ENCODE measurements at regions not wholly inside any gene's neighbourhood (a gene's known extent, or its start where the extent isn't known, plus 50 kb on each side); places are given as distances from the start of the nearest gene placed in this dataset.
"Not testable (repeated sequence)": the region's sequence is repeated elsewhere in the genome, so short reads cannot be mapped to it uniquely, and the experiment has no call there.

DNA sequence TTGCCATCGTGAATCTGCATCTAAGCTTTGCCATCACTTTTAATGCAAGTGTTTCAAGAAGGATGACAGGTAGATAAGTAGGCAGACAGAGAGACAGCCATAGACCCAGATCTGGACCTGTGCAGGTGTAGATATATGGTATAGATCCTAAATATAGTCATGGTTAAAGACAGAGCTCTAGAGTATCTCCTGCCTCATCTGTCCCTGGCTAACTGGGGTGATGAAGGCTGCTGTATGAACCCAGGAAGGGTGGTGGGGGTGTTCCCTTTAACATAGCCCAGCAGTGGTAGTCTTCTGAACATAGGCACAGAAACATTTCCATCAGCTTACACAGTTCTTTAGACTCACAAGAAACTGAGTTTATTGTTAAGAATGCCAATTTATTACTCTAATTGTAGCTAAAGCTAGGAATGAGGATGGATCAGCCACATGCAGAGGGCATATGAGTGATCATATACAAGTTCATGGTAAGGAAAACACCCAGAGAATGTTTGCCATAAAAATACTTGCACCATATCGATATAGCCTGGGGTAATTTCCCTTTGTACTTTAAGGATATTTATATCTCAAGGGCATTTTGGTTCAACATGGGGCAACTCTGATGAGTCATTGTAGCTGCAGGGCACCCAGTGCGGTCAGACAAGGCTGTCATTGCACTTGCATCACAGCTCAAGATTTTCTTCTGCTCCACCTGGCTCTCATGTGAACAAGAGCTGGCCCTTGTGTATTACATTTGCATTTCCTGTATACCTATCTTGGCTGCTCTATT lies 587.2 kb downstream of the EPM2A start:
- Histone ChIP-seq H3K27ac (ENCODE audit: low read depth, low read length) (no peak overlapping the region), H3K36me3 (ENCODE audit: insufficient read depth, low read length) (no peaks in the 10 kb centered on the region), H3K27me3 (ENCODE audit: insufficient read depth, low read length, poor library complexity, severe bottlenecking) (no peaks in the 10 kb centered on the region), H3K4me1 (ENCODE audit: insufficient read depth, low read length) (no peaks in the 10 kb centered on the region), H3K9me3 (ENCODE audit: low read length) (no peaks in the 10 kb centered on the region), H3K4me3 (ENCODE audit: low read length) (no peak overlapping the region)
- Mint-ChIP-seq H3K4me3 (no peak overlapping the region), H3K4me1 (no peaks in the 10 kb centered on the region), H3K9me3 (no peaks in the 10 kb centered on the region), H3K36me3 (no peaks in the 10 kb centered on the region), H3K27ac (no peak overlapping the region), H3K27me3 (peaks cover 6 to 14% of the 10 kb centered on the region in 2 donors)
- DNase-seq = no peak
- POLR2A ChIA-PET = no interaction called here
- CTCF ChIA-PET = interaction anchor here (0.7 kb wide), 1 partner anchor 11 kb away, joined by 3 read pairs; no protein-coding TSS in a partner anchor

DNA sequence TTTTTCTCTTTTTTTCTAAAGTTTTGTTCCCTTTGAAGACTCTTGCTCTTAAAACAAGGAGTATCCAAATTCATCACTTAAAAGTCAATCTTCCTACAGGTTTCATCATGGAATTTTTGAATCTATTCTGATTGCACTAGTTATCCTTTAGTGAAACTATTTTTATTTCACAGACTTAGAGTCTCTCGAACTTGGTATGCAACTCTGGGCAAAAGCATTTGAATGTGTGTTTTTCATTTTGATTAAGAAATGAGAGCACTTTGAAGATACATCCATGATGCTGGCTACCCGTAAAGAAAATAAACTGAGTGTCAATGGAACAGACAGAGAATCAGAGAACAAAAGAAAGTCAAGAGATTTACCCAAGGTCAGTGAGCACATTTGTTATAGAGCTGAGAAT lies 586.5 kb downstream of the EPM2A start:
- no peak overlapping the region for H3K27ac ChIP-seq (ENCODE audit: low read depth, low read length)
- H3K4me1 ChIP-seq (ENCODE audit: insufficient read depth, low read length) = no peaks in the 10 kb centered on the region
- Mint-ChIP-seq H3K9me3 (no peaks in the 10 kb centered on the region), H3K27ac (peak overlapping the region in 1 of 8 donors; percentile 55), H3K36me3 (no peaks in the 10 kb centered on the region), H3K4me3 (no peak overlapping the region), H3K4me1 (no peaks in the 10 kb centered on the region), H3K27me3 (peaks cover 6 to 14% of the 10 kb centered on the region in 2 donors)
- POLR2A ChIA-PET = no interaction called here
- H3K27me3 ChIP-seq (ENCODE audit: insufficient read depth, low read length, poor library complexity, severe bottlenecking) = no peaks in the 10 kb centered on the region
- no peak overlapping the region for H3K4me3 ChIP-seq (ENCODE audit: low read length)
- H3K36me3 ChIP-seq (ENCODE audit: insufficient read depth, low read length) = no peaks in the 10 kb centered on the region
- H3K9me3 ChIP-seq (ENCODE audit: low read length) = no peaks in the 10 kb centered on the region
- CTCF ChIA-PET = no interaction called here
- DNase-seq = no peak

DNA sequence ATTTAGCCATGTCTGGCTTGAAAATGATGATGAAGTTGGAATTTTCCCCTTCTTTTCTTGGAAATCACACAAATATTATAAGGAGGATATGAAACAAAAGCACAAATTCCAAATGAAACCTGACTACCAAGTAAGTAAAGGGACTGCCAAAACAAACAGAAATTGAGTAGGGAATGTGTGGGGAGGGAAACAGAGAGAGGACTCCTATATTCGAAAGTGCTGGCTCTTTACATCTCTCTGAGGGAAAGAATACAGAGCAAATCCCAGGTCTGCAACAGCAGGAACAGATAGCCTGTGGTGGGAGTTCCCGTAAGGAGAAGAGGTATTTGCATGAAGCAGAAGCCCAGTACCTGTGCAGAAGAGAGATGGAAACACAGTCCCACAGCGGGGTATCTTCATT lies 583.7 kb downstream of the EPM2A start:
- Mint-ChIP-seq H3K27ac (no peak overlapping the region), H3K4me1 (no peaks in the 10 kb centered on the region), H3K36me3 (no peaks in the 10 kb centered on the region), H3K27me3 (peaks cover 3 to 8% of the 10 kb centered on the region in 2 donors), H3K9me3 (peaks cover 0 to 3% (median 0%) of the 10 kb centered on the region in 5 donors), H3K4me3 (no peak overlapping the region)
- H3K9me3 ChIP-seq (ENCODE audit: low read length) = no peaks in the 10 kb centered on the region
- DNase-seq = no peak
- H3K36me3 ChIP-seq (ENCODE audit: insufficient read depth, low read length) = no peaks in the 10 kb centered on the region
- H3K4me1 ChIP-seq (ENCODE audit: insufficient read depth, low read length) = no peaks in the 10 kb centered on the region
- CTCF ChIA-PET = no interaction called here
- H3K4me3 ChIP-seq (ENCODE audit: low read length) = no peak overlapping the region
- no peaks in the 10 kb centered on the region for H3K27me3 ChIP-seq (ENCODE audit: insufficient read depth, low read length, poor library complexity, severe bottlenecking)
- POLR2A ChIA-PET = no interaction called here
- H3K27ac ChIP-seq (ENCODE audit: low read depth, low read length) = no peak overlapping the region

DNA sequence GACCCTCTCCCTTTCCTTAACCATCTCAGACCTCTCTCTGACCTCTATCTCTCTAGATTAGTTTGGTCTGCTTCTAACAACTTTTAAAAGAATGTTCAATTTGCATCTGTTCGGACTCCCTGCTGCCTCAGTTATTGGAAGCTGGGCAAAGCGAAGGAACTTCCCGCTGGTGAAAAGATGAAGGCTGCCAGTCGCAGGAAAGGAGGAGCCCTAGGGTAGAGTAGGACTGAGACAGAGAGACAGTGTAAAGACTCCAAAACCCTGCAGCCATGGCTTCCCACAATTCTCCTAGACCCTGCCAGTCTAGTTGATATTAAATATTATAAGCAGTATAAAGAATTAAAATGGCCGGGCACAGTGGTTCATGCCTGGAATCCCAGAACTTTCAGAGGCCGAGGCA lies 581.8 kb downstream of the EPM2A start:
- ChIA-PET CTCF (no interaction called here), POLR2A (no interaction called here)
- H3K4me1 Mint-ChIP-seq = no peaks in the 10 kb centered on the region
- no peaks in the 10 kb centered on the region for H3K36me3 Mint-ChIP-seq
- H3K4me3 ChIP-seq (ENCODE audit: low read length) = no peak overlapping the region
- H3K27ac Mint-ChIP-seq = no peak overlapping the region
- no peak overlapping the region for H3K27ac ChIP-seq (ENCODE audit: low read depth, low read length)
- DNase-seq = no peak
- H3K4me1 ChIP-seq (ENCODE audit: insufficient read depth, low read length) = no peaks in the 10 kb centered on the region
- H3K9me3 ChIP-seq (ENCODE audit: low read length) = no peaks in the 10 kb centered on the region
- H3K4me3 Mint-ChIP-seq = no peak overlapping the region
- no peaks in the 10 kb centered on the region for H3K27me3 ChIP-seq (ENCODE audit: insufficient read depth, low read length, poor library complexity, severe bottlenecking)
- H3K9me3 Mint-ChIP-seq = peaks cover 1 to 8% (median 5%) of the 10 kb centered on the region in 5 donors
- H3K27me3 Mint-ChIP-seq = peaks cover 3 to 8% of the 10 kb centered on the region in 2 donors
- no peaks in the 10 kb centered on the region for H3K36me3 ChIP-seq (ENCODE audit: insufficient read depth, low read length)

DNA sequence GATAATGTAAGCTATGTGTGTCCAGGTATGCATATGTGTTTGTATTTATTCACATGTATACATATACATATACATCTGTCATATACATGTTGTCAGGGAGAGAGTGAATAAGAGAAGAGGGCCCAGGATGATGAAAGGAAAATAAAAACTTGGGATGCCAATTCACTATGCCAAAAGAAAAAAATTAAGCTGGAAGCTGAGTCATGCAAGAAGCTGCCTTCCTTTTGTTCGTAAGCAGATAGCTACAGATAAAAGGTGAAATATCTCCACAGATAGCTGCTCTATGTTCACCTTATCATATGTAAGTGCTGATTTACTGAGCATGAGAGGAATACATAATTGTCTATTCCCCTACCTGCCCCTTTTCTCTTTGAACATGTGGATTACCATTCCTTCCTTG lies 579.9 kb downstream of the EPM2A start:
- Histone ChIP-seq H3K9me3 (ENCODE audit: low read length) (no peaks in the 10 kb centered on the region), H3K4me3 (ENCODE audit: low read length) (no peak overlapping the region), H3K27ac (ENCODE audit: low read depth, low read length) (no peak overlapping the region), H3K27me3 (ENCODE audit: insufficient read depth, low read length, poor library complexity, severe bottlenecking) (no peaks in the 10 kb centered on the region), H3K36me3 (ENCODE audit: insufficient read depth, low read length) (no peaks in the 10 kb centered on the region), H3K4me1 (ENCODE audit: insufficient read depth, low read length) (no peaks in the 10 kb centered on the region)
- Mint-ChIP-seq H3K9me3 (peaks cover 7 to 12% (median 8%) of the 10 kb centered on the region in 5 donors), H3K36me3 (no peaks in the 10 kb centered on the region), H3K27ac (no peak overlapping the region), H3K4me1 (no peaks in the 10 kb centered on the region), H3K4me3 (no peak overlapping the region), H3K27me3 (no peaks in the 10 kb centered on the region)
- DNase-seq = no peak
- ChIA-PET POLR2A (no interaction called here), CTCF (no interaction called here)

DNA sequence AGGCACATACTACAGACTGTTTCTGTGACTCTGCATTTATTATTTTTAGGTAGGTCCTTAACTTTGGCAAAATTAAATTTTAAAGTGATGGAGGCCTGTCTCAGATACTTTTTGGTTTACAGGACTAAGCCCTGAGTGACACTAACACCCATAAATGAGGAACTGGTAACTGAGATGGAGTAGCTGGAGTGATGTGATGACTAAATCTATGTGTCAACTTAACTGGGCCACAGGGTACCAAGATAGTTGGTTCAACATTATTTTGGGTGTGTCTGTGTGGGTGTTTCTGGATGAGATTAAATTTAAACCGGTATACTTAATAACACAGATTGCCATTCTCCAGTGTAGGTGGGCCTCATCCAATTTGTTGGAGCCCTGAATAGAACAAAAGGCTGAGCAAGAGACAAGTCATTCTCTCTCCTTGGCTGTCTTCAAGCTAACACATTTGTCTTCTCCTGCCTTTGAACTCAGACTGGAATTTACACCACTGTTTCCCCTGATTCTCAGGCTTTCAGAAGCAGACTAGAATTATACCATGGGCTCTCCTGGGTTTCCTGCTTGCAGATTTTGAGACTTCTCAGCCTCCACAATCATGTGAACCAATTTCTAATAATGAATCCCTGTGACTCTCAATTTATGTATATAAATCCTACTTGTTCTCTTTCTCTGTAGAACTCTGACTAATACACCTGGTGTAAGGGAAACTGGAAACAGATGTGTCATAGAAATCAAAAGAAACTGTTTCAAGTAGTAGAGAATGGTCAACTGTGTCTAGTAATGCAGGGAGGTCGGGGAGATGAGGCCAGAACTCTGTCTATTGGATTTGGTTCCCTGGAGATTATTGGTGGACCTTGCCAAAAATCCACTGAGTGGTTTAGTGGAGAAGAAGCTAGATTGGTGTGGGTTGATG lies 579.2 kb downstream of the EPM2A start:
- Histone ChIP-seq H3K27me3 (ENCODE audit: insufficient read depth, low read length, poor library complexity, severe bottlenecking) (no peaks in the 10 kb centered on the region), H3K27ac (ENCODE audit: low read depth, low read length) (no peak overlapping the region), H3K9me3 (ENCODE audit: low read length) (no peaks in the 10 kb centered on the region), H3K4me1 (ENCODE audit: insufficient read depth, low read length) (no peaks in the 10 kb centered on the region), H3K36me3 (ENCODE audit: insufficient read depth, low read length) (no peaks in the 10 kb centered on the region), H3K4me3 (ENCODE audit: low read length) (no peak overlapping the region)
- Mint-ChIP-seq H3K27me3 (no peaks in the 10 kb centered on the region), H3K4me1 (no peaks in the 10 kb centered on the region), H3K27ac (peak overlapping the region in 1 of 8 donors; percentile 0), H3K4me3 (no peak overlapping the region), H3K9me3 (peaks cover 7 to 12% (median 9%) of the 10 kb centered on the region in 5 donors), H3K36me3 (no peaks in the 10 kb centered on the region)
- ChIA-PET POLR2A (no interaction called here), CTCF (no interaction called here)
- DNase-seq = no peak

DNA sequence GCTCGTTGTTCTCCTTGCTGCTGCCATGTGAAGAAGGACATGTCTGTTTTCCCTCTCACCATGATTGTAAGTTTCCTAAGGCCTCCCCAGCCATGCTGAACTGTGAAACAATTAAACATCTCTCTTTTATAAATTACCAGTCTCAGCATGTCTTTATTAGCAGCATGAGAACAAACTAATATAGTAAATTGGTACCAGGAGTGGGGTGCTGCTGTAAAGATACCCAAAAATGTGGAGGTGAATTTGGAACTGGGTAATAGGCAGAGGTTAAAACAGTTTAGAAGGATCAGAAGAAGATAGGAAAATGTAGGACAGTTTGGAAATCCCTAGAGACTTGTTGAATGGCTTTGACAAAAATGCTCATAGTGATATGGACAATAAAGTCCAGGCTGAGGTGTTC lies 576.7 kb downstream of the EPM2A start:
- H3K36me3 Mint-ChIP-seq; H3K4me1 Mint-ChIP-seq; H3K4me3 Mint-ChIP-seq; H3K9me3 ChIP-seq (ENCODE audit: low read length); POLR2A ChIA-PET; H3K27me3 Mint-ChIP-seq; DNase-seq; H3K27me3 ChIP-seq (ENCODE audit: insufficient read depth, low read length, poor library complexity, severe bottlenecking); H3K4me3 ChIP-seq (ENCODE audit: low read length); H3K36me3 ChIP-seq (ENCODE audit: insufficient read depth, low read length); CTCF ChIA-PET; H3K27ac Mint-ChIP-seq; H3K27ac ChIP-seq (ENCODE audit: low read depth, low read length); H3K4me1 ChIP-seq (ENCODE audit: insufficient read depth, low read length): not testable (repeated sequence)
- peaks cover 7 to 12% (median 10%) of the 10 kb centered on the region in 5 donors for H3K9me3 Mint-ChIP-seq

DNA sequence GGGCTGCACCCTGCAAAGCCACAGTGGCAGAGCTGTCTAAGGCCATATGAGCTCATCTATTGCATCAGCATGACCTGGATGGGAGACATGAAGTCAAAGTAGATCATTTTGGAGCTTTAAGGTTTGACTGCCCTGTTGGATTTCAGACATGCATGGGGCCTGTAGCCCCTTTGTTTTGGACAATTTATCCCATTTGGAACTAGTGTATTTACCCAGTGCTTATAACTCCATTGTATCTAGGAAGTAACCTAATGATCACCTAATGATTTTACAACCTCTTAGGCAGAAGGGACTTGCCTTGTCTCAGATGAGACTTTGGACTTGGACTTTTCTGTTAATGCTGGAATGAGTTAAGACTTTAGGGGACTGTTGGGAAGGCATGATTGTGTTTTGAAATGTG lies 575.4 kb downstream of the EPM2A start:
- ChIA-PET CTCF (no interaction called here), POLR2A (no interaction called here)
- H3K27me3 ChIP-seq (ENCODE audit: insufficient read depth, low read length, poor library complexity, severe bottlenecking) = no peaks in the 10 kb centered on the region
- DNase-seq = no peak
- no peak overlapping the region for H3K4me3 Mint-ChIP-seq
- no peak overlapping the region for H3K4me3 ChIP-seq (ENCODE audit: low read length)
- no peak overlapping the region for H3K27ac ChIP-seq (ENCODE audit: low read depth, low read length)
- no peaks in the 10 kb centered on the region for H3K36me3 Mint-ChIP-seq
- no peak overlapping the region for H3K27ac Mint-ChIP-seq
- peaks cover 7 to 12% (median 10%) of the 10 kb centered on the region in 5 donors for H3K9me3 Mint-ChIP-seq
- H3K9me3 ChIP-seq (ENCODE audit: low read length) = no peaks in the 10 kb centered on the region
- H3K27me3 Mint-ChIP-seq = peaks cover 0 to 8% of the 10 kb centered on the region in 2 donors
- H3K4me1 ChIP-seq (ENCODE audit: insufficient read depth, low read length) = no peaks in the 10 kb centered on the region
- H3K4me1 Mint-ChIP-seq = no peaks in the 10 kb centered on the region
- H3K36me3 ChIP-seq (ENCODE audit: insufficient read depth, low read length) = no peaks in the 10 kb centered on the region

Data from CD8-positive, alpha-beta memory T cell (primary cell).